HG03159 (cell line): ENCODE measurements at regions not wholly inside any gene's neighbourhood (a gene's known extent, or its start where the extent isn't known, plus 50 kb on each side); places are given as distances from the start of the nearest gene placed in this dataset.

Source experiments
- ATAC-seq: cut with Tn5 transposase; IDR thresholded peaks from one replicate; pipeline ENCODE4 v1.9.1; 2021; ENCODE audit warnings: mild to moderate bottlenecking, moderate library complexity; ENCODE audit not compliant: unreplicated experiment

DNA sequence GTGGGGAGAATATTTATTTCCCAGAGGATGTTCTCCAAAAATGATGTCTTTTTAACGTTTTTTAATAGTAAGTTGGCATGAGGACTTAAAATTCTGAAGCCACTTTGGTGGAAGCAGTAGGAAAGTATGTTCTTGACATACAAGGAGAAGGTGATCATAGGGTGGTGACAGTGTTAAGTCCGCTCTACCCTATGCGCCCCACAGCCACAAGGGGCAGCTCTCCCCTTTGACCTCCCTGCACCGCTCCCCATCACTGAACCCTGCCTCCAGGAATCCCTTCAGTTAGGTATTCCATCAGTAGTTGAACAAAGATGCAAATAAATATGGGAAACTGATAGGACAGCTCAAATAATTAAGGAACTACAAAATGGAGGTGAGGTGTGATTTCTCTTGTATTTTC is 111.4 kb downstream of the PLEKHG1 start:
- ATAC-seq: no peak

DNA sequence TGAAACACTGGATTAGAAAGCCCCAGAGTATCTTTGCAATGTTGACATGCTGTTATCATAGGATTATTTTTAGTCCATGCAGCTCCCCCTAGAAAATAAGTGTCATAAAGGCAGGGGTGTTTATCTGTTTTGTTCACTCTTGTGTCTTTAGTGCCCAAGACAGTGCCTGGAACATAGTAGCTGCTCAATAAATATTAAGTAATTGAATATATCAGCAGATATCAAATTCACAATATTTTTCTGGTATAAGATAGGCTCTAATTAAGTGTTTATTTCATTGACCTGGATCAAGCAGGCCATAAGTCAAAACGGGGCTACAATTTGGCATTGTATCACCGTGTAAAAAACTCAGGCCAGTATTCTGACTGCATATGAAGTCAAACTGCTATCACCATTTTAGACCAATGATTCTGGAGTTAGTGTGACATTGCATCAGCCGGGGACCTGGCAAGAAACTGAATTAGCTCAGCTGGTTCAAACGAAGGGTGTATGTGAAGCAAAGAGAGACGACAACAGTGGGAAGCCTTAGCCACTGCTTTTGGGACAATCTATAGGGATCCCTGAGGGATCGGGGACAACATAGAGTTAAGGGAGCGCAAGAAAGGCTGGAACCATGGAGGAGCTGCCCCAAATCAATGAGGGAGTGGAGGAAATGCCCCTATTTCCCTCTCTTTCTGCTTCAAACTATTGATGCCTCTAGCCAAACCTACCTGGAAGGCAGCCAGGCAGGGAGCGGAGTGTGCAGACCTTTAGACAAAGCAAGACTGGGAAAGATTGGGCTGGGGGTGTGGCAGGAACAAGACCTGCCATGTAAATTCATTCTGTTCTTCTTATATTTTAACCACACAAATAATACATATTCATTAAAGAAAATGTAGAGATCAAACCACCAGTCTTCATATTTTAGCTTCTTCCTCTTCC is 112.2 kb downstream of the PLEKHG1 start:
- ATAC-seq: no peak

DNA sequence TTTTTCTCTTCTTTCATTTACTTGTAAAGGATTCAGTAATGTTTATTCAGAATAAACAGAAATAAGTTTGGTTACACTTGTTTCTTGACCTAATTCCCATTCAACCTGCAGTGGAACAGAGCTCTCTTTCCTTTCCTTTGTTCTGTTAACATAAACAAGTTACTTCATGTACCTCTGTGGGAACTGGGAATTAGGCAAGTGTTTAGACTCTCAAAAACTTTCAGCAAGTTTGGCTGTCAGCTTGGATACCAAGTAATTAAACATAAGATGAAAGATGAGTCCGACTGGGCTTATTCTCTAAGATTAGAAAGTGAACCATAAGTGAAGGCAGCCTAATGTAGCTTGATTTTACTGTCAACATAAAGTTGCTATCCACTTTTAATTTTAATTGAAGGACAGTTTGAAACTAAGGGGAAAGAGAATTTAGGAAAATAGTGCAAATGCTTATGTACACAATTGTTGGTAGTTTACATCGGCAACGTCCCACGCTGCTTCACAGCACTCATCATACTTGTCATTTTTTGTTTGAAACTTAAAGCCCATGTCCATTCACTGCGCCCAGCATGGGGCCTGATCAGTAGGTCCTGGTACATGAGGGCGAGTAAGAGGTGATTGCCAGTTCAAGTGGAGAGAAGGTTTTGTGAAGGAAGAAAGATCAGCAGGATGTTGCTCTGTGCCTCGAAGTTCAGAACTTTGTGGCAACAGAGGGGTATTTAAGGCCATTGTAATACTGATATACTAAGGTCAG is 113.0 kb downstream of the PLEKHG1 start:
- no peak for ATAC-seq

DNA sequence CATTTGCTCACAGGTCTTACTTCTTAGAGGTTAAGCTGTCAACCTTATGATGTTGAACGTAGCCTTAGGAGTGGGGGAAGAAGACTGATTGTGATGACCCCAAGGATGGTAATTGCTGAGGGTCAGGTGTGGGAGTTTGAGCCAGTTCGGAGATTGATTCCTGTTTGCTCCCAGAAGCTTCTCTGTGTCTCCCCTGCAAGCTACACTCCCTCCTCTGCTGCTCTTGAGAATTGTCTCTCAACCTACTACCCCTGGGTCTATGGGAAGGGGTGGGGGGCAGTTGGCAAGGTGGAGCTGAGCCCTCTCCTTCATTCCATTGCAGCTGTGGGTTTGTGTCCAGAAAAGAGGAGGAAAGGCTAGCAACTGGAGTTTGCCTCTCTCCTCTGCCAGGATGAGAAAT is 113.8 kb downstream of the PLEKHG1 start:
- ATAC-seq: no peak

DNA sequence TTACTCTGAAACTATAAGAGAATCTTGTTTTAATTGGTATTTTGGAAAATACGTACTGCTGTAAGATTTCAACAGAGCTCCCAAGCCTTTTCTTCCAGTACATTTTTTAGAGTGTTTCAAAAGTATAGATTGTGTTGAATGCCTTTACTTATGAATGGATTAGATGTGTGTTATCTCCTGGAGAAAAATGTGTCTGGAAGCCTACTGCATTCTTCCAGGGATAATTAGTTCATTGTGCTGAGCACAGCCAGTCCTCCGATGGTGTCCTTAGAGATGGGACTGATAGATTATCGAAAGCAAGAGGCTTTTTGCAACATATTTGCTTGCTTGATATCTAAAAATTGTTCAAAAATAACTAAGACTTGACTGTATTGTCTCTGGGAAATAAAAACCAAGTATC is 114.2 kb downstream of the PLEKHG1 start:
- ATAC-seq: no peak

DNA sequence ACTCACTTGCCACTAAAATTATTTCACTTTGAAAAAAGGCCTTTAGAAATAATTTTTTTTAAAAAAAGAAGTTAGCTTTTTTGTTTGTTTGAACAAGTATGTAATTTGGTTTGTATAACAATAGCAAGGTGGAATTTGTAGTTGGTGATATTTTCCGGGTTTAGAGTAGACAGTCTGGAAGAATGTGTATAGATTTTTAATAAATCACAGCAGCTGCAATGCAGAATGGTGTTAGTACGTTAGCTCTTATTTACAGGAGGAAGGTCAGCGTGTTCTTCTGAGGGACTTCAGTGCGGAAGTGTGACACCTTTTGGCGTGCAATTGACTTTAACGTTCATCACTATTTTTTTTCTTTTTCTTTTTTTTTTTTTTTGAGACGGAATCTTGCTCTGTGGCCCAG is 115.4 kb downstream of the PLEKHG1 start:
- no peak for ATAC-seq

DNA sequence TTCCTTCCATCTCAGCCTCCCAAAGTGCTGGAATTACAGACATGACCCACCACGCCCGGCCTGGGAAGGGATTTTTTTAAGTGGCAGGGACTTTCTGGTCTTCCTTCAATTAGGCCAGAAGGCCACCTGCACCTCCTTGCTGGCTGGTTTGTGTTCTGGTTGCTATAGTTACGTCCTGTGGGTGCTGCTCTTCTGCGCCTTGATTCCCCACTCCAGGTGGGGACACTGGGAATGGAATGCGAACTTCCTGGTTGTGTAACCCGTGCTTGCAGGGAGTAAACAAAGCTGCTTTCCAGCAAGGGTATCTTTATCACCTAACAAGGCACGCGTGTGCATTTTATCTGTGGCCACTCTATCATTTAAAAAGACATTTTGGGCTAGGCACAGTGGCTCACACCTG is 117.7 kb downstream of the PLEKHG1 start:
- ATAC-seq: no peak

DNA sequence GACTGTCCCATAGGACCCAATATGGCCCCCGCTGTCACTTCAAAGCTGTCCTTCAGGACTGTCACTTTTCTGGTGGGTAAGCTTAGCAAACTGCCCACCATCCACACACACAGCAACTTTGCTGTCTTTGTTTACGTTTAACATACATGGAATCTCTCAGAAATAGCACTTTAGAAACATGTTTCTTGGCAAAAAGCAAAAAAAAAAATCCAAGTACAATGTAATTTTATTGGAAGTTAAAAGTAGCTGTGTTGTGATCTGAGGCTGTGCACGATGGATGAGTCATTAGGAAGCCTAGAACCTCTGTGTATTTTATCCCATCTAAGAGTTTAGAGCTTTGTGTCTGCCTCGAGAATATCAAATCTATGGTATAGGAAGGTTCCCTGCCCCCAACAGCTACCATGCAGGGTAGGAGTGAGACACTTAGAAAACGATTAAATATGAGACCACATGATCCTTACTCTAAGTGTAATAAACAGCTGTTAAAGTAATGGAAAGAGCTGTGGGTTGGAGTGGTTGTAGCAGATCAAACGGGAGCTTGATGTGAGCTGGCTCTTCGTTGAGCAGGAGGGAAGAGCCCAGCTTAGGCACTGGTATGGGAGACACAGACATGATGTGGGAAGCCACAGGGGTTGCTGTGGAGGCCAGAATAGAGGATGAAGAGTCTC is 119.5 kb downstream of the PLEKHG1 start:
- ATAC-seq: no peak

DNA sequence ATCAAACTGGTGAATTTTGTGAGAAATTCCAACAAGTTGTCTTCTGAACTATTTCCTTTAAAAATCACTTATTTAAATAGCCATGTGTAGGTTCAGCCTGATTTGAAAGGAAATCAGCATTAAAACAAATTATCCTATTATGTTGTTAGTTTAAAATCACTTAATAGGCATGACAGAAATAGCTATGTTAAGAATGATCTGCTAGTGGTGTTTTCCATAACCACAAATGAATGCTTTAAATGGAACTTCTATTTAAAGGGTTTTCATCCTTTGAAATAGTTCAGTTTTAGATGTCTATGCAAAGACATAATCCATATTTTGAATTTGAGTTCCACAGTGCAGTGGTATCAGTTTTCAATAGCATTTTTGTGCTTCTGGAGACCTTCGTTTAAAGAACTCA is 120.1 kb downstream of the PLEKHG1 start:
- ATAC-seq: no peak

DNA sequence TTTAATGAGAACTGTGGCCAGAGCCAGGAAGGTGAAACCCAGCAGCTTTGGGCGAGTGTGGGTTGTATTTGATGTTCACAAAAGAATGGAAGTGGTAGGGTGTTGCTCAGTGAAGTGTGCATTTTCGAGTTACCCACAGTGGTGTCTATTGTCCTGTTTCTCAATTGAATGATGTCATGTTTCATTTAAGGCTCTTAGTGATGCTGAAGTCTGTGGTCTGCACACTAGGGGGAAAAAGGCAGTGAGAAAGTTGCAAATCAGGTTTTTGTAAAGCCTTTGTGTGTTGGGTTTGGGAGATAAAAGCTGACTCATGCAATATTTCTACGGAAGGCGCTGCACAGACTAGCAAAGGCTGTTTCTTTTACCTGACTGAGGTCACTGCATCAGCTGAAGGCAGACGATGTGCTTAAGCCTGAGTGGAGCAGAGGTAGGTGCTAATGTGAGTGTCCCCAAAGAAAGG is 121.1 kb downstream of the PLEKHG1 start:
- ATAC-seq: peak; percentile 99

DNA sequence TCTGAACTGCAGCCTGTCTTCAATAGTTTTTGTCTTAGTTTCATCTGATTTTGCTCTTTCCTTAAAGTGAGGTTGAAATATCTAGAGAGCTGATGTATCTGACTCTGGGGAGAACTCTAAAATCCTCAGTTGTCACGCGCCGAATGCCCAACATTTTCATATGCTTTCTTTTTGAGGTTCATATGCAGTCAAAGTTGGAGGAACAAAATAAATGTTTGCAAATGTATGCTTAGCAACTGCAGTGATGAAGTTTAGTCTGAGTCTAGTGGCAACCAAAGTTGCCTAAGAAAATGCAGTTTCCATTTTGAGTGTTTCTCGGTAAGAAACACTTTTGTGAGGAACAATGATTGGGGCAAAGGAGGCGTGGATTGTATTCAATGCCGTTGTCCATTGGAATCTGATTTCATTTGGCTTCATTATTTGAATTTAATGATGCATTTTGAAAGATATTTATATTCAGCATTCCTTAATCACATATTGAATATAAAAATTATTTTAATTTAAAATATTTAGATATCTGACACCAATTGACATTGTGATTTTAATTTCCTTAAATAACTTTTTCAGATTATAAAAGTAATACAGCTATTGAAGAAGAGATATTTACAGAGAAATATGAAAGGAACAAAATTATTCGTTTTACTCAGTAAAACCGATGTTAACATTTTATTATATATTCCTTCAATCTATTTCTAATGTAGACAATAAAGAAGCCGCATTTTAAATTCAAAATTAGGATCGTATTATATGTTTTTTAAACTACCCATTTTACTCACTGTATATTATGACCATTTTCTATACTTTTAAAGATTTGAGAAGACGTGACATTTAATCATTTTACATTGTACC is 122.0 kb downstream of the PLEKHG1 start:
- no peak for ATAC-seq

DNA sequence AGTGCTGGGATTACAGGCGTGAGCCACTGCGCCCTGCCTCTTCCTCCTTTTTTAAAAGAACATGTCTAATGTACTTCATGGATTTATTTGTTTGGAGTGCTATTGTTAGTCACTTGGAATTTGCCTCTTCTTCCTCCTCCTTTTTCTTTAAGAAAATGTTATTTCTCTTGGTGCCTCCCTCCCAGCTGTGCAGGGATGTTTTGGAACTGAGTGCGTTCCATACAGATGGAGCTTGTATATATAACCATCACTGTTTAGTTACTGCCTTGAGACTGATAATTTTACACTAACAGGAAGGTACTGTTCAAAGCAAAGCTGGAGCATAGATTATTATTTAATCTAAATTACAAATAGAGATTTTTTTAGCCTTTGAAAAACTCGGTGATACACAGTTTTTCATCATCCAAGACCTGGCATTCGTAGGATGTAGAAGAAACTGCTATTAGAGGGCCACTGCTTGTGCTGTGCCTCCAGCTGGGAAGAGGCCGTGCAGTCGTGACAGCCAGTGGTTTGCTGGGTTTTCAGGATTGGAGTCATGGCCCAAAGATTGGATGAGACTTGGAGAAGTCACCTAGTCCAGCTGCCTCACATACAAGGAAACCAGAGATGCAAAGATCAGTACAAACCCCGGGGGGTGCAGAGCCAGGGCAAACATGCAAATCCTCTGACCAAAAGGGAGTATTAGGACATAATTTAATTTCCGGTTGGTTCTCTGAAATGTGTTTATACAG is 123.1 kb downstream of the PLEKHG1 start:
- no peak for ATAC-seq

DNA sequence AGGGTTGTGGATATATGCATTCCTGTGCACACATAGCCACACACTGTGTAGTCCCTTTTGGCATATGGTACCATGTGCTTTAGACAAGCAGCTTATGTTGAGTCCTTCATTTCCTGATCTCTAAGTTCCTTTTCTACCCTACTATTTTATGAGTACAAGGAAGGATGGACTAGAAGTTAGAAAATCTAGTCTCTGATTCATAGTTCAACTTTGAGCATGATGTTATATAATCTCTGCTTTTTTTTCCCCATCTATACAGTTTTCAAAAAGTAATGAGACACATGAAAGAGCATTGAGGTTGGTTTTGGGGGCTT is 123.6 kb downstream of the PLEKHG1 start:
- no peak for ATAC-seq

DNA sequence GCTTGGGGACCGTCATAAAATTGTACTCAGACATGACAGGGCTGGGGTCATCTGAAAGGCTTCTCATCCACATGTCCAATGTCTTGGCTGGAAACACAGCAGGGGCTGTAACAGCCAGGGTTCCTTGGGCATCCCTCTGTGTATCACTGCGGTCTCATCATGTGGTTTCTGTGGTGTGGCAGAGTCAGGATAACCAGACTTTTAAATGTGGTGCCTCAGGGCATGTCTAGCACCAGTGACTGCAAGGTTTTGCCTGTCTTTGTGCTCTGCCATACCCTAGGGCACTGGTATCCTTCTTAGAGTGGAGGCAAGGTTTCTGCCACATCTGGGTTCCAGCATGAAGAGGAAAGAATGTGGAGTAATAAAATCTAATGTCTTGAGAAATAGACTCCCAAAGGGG is 124.2 kb downstream of the PLEKHG1 start:
- ATAC-seq: no peak

DNA sequence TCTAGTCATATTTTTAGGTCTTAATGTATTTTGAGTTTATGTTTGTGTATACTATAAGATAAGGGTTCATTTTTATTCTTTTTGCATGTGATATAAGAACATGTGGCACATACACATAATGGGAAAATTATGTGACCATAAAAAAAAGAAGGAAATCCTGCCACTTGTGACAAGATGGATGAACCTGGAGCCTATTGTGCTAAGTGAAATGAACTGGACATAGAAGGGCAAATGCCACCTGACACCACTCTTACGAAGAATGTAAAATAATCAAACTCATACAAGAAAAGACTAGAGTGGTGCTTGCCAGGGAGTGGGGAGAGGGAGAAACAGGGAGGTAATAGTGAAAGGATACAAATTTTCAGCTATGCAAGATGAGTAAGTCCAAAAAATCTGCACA is 126.1 kb downstream of the PLEKHG1 start:
- ATAC-seq: no peak

DNA sequence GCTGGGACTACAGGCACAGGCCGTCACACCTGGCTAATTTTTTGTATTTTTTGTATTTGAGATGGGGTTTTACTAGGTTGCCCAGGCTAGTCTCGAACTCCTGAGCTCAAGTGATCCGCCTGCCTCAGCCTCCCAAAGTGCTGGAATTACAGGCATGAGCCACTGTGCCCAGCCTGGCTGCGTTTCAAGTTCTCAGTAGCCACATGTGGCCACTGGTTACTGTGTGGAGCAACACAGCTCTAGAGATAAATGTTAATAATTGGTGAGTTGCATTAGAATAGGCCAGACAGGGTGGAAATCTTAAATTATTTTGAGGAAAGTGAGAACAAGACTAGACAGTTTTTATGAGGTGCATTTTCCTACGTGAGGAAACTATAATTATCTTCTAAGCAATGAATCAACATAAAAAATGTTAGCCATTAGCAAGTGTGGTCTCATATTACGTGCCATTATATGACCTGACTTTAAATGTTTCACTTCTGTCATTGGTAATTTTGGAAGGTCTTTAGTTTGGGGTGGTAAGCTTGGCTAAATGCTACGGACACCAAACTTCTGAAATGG is 129.6 kb downstream of the PLEKHG1 start:
- ATAC-seq: no peak

DNA sequence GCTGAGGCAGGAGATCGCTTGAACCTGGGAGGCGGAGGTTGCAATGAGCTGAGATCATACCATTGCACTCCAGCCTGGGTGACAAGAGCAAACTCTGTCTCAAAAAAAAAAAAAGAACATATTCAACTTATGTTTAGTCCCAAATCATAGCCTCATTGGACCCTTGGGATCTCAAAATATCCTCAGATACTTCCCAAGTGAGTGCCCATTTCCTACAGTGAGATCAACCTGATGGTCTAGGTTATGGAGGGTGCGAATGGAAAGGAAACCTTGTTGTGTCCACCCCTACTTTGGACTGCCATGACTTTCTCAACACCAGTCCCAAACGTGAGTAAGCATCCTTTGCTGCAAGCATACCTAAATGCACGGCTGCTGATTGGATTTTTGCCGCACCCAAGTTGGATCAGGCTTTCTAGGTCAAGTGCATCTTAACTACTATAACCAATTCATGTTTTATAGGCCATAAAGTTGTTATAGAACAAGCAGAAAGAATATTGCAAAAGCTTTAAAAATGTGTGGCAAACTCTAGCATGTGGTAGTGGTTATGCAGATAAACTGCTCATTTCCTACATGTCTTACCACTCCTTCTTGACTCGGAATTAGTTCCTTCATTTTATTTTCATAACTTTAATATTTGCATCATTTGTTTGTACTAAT is 131.2 kb downstream of the PLEKHG1 start:
- ATAC-seq: no peak

DNA sequence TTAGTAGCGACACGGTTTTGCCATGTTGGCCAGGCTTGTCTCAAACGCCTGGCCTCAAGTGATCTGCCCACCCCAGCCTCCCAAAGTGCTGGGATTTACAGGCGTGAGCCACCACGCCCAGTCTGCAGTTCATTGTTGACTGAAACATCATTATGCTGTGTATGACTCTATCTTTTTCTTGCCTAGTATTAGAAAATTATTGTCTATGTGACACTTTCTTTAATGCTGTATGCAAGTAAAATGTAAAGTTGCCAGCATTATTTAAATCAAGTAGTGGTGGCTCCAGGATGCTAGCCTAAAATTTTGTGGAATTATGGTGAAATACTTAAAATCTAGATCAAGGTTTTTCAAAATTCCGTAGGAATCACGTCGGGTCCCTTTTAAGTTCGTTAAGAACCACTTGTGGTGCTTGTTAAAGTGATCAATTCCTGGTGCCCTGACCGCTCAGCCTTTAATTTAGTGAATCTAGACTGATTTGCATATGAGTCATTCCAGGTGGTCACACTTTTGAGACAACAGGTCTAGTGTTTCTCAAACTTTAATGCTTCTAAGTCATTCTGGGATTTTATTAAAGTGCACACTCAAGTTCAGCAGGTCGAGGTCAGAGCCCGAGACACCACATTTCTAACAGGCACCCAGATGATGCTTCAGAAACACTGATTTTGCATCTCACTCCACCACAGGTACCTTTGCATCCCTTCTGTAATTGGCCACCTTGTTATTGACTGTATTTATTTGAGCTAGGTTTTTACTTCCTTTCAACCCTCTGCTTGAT is 132.6 kb upstream of the MTHFD1L start:
- peak; percentile 62 for ATAC-seq

DNA sequence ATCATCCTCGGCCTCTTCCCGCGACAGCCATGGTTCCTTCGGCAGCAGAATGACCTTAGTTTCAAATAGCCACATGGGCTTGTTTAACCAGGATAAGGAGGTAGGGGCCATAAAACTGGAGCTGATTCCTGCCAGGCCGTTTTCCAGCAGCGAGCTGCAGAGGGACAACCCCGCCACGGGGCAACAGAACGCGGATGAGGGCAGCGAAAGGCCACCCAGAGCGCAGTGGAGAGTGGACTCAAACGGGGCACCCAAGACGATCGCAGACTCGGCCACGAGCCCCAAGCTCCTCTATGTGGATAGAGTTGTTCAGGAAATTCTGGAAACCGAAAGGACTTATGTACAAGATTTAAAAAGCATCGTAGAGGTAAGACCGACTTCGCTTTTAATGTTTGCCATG is 131.8 kb upstream of the MTHFD1L start:
- ATAC-seq: no peak
